HG03439 (cell line): ENCODE measurements at regions not wholly inside any gene's neighbourhood (a gene's known extent, or its start where the extent isn't known, plus 50 kb on each side); places are given as distances from the start of the nearest gene placed in this dataset.

Experiments
- ATAC-seq: cut with Tn5 transposase; IDR thresholded peaks from one replicate; pipeline ENCODE4 v1.9.1; 2021; ENCODE audit warnings: mild to moderate bottlenecking, moderate library complexity; ENCODE audit not compliant: unreplicated experiment

GRCh38 chr7:136807598-136807997 lies 60.9 kb upstream of the CHRM2 start:
- ATAC-seq, result no peak

DNA sequence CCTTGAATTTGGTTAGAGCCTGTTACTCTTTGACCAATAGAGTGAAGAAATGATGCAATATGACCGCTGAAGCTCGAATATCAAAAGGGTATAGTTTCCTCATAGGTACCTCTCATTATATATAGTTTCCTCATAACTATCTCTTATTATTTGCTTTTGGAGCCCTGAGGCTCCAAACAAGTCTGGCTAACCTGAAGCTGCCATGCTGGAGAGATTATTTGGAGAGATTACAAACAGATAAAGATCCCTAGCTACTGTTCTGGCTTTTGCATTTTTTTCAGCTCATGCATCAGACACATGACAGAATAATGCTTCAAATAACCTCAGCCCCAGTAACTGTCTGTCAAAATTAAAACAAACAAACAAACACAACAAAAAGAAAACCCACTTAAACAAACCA lies 65.4 kb upstream of the CHRM2 start:
- ATAC-seq, result no peak

- no peak for ATAC-seq
Measured at GRCh38 chr7:136783934-136784333, 84.5 kb upstream of the CHRM2 start.

- no peak for ATAC-seq
Measured at GRCh38 chr7:136741941-136742340, 126.5 kb upstream of the CHRM2 start.

GRCh38 chr7:136728945-136729344 lies 139.5 kb upstream of the CHRM2 start:
- no peak for ATAC-seq

DNA sequence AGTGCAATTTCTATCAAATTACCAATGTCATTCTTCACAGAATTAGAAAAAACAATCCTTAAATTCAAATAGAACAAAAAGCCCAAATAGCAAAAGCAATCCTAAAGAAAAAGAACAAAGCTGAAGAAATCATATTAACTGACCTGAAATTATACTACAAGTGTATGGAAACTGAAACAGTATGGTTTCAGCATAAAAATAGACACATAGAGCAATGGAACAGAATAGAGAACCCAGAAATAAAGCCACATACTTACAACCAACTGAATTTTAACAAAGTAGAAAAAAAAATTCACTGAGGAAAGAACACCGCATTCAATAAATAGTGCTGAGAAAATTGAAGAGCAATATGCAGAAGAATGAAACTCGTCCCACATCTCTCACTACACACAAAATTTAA lies 142.0 kb upstream of the CHRM2 start:
- no peak for ATAC-seq

DNA sequence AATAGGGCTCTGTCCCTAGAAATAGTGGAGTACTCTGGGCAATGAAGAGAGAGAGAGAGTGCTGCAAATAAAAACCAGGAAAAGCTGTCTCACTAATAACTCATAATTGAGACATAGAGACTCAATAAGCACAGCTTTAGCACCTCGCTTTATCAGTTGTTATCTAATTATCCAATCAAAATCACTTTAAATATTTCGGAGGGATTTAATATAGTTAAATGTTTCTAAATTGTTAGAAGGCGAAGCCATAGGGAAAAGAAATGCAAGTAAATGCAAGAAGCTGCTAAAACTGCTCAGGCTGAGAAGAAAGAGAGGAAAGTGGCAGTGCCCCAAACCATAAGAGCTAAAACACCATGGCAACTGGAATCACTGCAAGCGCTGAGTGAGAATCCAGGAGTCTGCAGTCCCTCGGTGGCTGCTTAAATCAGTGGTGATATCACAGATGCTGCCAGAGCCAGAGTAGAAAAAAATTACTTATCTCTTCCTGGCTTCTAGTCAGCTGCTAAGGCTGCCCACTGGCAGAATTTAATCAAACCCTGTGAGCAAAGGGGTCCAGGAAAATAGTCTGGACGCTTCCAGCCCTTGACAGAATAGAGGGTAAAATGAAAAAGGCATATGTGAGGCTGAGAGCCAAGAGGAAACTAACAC lies 150.4 kb upstream of the CHRM2 start:
- ATAC-seq, result no peak

DNA sequence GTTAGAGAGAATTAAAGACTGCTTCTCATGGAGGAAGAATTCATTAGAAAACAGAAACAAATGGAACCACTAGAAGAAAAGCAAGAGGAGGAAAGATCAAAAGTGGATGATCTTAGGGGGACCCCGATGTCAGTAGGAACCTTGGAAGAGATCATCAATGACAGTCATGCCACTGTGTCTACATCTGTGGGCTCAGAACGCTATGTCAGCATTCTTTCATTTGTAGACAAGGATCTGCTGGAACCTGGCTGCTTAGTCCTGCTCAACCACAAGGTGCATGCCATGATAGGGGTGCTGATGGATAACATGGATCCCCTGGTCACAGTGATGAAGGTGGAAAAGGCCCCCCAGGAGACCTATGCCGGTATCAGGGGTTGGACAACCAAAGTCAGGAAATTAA lies 154.4 kb upstream of the CHRM2 start:
- no peak for ATAC-seq

- ATAC-seq, result no peak
Measured at GRCh38 chr7:136710751-136711150, 157.7 kb upstream of the CHRM2 start.

- no peak for ATAC-seq
Measured at GRCh38 chr7:136709876-136710275, 158.6 kb upstream of the CHRM2 start.

DNA sequence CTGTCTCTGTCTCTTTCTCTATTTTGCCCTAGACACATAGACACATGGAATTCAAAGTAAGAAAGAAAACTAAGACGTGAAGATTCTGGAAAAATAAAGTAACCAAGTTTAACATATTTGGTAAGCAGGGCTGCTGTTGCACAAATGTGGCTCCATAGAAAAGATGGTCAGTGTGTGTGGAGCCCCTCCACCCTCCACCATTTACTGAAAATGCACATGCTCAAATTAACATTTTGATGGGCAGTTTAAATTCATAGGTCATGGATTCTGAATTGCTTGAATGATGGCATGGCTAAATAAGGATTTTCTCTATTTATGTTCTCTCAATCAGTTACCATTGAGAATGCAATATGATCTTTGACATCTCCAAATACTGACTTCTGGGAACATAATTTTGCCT lies 165.5 kb upstream of the CHRM2 start:
- no peak for ATAC-seq

DNA sequence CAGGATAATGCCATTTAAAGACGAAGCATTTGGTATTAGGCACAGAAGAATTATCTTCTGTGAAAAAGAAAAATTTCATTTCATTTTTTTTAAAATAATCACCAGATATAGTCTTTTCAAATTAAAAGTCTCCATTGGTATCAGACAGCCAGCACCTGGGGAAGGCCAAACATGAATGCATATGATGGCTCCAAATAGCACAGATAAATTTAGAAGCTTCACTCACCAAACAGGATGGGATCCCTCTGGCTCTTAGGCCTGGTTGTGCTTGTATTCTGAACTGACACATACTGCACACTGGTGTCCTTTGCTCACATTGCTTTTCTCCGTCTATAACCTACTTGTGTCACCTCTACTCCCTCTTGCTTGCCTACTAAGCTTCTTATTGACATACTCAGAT lies 169.5 kb upstream of the CHRM2 start:
- no peak for ATAC-seq

DNA sequence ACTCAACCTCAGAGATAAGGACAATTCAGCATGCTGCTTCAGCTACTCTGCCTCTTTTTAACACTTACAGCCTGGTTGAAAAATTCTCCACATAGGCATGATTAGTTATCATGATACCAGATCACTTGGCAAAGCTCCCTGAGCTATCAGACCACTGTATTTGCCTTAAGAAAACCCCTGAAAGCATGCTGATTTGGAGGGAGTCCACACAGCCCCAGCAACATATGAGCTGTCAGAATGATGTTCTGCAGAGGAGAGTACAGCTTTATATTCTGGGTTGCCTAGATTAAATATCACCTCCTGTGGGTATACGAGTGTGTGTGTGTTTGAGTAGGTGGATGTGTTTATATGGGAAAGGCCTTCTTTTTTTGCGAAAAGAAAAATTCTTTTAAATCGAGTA lies 170.2 kb upstream of the CHRM2 start:
- no peak for ATAC-seq

GRCh38 chr7:136697271-136697670 lies 171.2 kb upstream of the CHRM2 start:
- ATAC-seq, result no peak

DNA sequence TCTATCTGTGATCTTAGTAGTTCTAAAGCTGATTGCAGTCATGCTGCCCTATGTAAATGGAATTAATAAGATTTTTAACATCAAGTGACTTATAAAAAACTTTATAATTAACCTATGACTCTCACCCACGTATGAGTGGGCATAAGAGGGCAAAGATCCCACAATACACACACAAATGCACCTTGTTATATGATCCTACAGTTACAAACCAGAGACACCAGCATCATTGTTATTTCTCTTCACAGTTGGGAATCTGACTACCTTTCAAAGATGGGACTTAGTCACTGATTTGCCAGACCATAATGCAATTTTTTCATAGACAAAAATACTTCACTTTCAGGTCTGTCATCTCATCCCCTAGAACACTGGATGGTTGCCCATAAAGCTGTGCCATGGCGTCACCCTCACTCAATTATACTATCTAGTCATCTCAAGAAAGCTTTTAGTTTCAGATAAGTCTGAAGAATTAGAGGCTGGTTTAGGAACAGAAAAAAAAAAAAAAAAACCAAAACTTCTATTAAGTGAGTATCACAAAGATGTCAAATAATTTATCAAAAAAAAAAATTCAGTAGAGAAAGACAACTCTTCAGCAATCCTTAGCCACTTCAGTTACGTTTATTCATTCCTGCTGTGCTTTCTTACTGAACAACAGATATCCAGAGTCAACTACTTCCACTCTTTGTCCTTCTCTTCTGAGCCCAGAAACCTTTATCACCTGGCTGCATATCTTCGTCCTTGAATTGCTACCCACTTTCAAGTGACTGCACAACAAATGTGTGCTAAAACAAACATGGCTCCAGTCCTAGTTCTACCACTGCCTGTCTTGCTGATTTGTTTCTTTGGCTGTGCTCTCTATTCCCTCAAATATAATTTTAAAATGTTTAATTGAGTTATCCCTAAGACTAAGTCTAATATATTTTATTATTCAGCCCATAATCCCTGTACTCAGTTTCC lies 175.0 kb upstream of the CHRM2 start:
- peak; percentile 63 for ATAC-seq

- no peak for ATAC-seq
Measured at GRCh38 chr7:136692221-136692620, 176.2 kb upstream of the CHRM2 start.

DNA sequence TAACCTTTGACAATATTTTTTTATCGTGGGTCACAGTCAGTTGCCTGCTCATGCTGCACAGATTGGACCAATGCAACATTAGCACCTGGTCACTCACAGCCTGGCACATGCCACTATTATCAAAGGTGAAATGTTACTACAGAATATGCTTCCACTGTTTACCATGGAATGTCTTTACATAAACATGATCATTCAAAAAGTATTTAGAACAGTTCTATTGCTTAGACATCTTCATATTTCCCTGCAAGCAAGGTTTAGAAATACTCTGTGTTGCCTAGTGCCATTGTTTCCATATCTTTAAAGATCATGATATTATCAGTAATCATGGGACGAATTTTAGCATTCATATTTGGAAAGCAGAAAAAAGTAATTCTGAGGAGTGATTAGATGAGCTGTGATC lies 179.9 kb upstream of the CHRM2 start:
- ATAC-seq, result no peak

DNA sequence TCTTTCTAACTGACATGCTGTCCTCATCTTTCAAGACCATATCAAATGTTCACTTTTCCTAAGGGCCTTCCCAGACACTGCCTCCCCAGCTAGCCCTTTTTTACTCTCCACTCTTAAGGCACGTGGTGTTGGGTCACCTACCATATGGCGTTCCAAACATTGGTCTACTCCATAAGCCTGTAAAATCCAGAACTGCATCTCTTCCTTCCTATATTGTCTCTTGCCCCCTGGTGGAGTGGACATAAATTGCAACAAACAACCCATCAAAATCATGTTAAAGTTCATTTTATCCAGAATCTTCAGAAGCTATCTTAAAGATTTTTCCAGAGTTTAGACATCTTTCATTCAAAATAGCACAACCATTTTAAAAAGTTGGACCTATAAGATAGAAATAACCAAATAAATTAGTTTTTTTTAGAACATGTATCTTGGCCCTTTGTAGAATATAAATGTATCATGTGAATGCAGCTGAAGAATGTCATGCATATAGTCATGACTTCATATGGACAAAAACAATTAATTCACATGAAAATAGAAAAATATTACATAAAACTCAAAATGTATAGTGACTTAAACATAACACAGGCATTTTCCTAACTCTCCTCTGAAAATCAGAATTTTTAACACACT lies 180.6 kb upstream of the CHRM2 start:
- no peak for ATAC-seq

DNA sequence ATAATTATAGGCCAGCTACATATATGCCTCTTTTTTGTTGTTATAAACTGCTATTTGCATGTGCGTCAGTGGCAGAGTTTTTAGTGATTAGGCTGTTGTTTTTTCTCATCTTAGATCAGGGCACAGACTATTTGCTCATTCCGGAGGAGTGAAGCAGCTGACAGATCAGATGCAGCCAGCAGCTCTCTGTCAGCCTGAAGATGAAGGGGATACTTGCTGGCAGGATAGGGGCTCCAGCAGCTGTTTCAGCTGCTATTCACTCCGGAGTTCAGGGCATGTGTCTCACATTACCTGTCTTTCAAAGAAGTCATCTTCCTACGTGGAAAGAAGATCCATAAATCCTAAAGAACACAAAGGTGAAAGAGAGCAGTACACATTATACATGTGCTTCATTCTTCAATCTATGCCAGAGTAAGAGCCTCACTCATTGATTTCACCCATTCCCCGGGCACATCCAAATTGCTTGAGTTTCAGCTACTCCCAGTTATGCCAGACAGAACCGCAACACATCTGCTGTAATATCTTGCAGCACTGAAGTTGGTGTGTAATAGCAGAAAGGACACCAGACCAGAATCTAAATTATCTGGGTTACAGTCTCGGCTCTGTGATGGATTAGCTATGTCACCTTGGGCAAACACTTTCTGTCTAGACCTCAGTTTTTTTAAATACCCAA lies 182.8 kb upstream of the CHRM2 start:
- ATAC-seq, result no peak

GRCh38 chr7:136677471-136678365 lies 190.7 kb upstream of the CHRM2 start:
- ATAC-seq, result no peak
